ENCODE measurements at regions not wholly inside any gene's neighbourhood (a gene's known extent, or its start where the extent isn't known, plus 50 kb on each side); places are given as distances from the start of the nearest gene placed in this dataset.

DNA sequence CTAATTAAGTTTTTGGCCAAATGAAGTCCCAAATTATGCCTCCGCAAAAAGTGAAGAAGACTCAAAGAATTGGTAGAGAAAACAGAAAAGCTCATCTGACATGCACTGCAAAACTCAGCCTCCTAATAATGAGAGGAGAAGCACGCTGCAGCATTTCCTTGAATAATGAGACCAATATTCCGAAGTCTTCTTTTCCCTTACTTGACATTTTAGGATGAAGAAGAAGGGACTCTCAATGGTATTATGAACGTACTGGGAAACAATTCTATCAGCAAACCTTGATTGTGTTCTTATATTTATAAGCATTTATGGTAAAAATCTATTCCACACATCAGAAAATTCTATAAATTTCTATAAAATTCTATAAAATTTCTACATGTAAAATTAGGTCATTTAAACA lies 733.9 kb upstream of the ACVR2A start:
- no peak for DNase-seq

DNA sequence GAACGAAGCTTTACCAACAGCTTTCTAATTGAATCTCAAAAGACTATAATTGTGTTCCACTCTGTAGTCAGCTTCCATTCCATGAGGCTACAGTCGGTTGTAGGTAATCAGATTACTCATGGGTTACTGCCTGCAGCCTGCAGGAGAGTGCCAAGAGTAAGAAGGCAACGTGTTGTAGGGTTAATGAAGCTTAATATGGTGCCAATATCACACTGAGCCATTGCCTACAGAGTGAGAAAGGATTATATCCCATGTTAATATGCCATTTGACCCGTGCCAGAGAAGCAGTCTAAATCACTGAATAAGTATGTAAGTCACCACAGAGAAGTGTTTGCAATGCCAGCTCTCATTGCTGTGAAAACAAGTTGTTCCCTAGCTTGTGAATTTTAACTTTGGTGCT lies 734.5 kb upstream of the ACVR2A start:
- no peak for DNase-seq

DNA sequence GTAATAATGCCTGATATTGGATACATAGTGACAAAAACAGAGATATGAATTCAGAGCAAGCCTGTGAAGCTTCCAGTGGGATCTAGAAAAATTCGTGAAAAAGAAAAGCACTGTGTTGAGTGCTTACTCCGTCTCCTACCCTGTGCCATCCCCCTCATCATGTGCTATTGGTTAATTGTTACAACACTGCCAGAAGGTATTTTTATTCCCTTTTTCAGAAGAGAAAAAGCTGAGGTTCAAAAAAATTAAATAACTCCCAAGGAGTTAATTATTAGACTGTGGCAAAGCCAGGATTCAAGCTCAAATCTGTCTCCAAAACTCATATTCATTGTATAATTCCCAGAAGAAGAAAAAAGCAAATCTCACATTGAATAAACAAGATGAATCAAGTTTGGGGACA lies 735.5 kb upstream of the ACVR2A start:
- DNase-seq, result no peak

DNA sequence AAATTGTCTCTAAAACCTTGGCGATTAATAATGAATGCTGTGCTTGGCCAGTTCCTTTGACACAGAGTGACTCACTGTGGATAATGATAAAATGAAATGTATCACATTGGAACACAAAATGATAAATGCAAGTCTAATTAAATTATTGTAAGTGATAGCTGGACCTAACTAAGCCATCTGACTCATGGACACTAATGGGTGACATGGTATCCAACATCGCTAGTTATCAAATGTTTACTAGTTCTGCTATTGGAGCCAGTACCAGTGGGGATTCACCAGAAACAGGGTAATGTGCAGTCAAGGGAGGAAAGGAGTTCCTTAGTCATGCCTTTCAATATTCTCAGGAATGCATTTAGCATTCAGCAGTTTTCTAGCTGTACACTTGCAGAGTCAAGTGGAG lies 736.3 kb upstream of the ACVR2A start:
- DNase-seq, result no peak

DNA sequence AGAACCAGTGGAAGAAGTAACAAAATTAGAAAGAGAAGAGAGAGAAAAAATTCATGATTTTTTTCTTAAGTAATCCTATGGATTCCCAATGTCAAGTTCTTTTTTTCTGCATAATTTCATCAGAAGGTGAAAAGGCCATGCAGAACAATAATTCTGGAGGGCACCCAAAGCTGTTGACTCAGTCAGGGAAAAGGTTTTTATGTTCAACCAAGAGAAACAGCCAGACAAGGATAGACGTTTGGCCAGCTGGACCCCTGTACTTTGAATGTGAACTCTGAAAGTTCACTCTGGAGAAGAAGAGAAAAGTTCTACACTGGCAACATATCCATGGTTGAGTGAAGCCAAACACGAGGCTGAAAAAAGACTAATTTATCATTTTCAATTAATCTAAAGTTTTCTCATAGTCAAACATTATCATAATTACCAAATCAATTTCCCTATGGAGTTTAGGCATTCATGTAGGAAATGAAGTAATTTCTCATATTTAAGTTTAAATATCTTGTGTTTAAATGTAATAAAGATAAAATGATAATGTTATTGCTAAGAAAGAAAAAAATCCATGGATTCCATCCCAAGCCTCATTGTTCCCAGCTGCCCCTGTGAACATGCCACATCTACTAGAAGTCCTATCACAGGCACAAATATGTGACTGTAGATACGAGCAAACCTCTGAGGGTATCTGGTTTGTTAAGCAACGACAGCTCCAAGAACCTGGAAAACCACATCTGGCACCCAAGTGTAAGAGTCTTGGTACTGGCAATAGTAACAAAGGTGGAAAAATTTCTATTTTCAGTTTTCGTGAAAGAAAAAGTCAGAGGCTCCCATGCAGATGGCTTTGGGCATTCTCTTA lies 742.7 kb upstream of the ACVR2A start:
- peak; percentile 37 for DNase-seq

DNA sequence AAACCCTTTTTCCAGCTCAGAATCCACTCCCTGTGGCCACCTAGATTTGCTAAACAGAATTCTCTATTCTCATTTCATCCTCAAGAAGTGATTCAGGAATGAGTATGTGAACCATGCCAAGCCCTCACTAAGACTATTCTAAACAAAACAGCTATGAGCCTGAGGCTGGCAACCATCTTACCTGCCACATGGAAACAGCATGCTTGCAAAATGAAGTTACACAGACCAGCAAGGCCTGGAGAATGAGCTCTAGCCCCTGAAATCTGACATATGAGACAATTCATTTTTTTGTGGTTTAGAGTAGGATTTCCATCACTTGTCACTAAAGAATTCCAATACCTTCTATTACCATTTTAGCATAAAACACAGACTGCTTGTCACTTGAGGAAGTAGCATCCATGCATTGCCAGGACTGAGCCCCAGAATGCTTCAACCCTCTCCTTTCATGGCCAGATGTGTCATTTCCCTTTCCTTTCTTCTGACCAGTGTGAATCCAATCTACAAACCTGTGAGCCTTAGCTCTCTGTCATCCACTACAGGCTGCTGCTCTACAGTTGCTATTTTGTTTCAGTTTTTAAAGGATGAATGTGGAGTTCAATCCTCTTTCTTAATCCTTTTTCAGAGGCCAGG lies 744.3 kb upstream of the ACVR2A start:
- no peak for DNase-seq

DNA sequence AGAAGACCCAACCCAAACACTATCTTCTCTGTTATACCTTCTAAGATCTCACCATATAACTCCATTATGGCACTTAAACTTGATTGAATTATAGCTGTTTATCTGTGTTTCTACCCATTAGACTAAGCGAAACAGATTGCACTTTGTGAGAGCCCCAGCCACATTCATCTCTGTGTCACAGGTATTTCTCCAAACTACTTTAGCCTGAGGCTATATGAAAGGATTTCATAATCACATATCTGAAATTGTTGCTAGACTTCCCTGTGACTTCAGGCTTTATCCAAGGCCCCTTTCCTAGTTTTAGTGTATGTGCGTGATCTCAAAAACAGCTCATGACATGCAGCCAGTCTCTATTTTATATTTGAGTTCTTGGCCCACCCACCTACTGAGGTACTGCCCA lies 745.0 kb upstream of the ACVR2A start:
- DNase-seq, result no peak

DNA sequence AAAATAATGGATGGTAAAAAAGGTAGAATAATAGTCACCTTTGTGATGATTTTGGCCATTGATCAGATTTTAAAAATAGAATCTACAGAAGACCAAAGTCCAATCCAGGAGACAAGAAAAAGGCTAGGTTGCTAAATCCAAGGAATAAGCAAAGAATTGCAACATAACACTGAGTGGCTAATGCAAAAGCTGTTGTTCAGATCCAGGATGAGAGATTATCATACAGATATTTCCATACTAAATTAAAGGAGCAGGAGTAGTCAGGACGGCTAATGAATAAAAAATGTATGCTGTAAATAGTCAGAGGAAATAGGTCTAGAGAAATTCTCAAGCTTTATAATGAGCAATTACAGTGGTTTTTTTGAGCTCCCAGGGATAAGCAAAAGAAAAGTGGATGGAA lies 745.9 kb upstream of the ACVR2A start:
- no peak for DNase-seq

DNA sequence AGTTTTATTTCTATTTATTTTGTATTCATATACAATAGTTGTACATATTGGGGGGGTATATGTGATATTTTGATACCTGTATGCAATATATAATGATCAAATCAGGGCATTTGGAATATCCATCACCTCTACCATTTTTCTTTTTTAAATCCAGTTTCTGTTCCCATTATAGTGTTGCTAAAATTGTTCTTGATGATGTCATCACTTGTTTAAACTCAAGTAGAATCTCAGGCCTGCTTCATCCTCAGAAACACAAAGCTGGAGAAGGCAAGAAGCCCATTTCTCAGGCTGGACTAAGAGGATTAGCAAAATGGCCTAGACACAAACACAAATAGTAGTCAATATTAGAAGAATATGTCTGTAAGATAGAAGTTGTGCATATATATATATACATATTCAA lies 747.1 kb upstream of the ACVR2A start:
- DNase-seq, result no peak

DNA sequence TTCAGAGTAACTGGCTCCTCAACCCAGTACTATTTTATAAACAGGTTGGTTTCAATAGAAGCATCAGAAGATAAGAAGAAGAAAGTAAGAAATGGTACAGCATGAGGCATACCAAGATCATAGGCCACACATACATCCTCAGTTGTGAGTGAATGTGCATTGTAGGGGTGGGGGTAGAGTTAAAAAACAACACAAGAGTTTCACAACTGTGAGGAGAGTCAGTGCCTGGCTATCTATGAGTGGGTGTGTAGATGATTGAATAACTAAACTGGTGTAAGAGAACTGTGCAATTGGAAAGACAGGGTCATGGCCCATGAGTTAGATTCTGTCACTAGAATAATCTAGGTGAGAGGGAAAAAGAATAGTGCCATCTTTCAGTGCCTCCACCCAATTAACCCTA lies 748.2 kb upstream of the ACVR2A start:
- DNase-seq, result no peak

DNA sequence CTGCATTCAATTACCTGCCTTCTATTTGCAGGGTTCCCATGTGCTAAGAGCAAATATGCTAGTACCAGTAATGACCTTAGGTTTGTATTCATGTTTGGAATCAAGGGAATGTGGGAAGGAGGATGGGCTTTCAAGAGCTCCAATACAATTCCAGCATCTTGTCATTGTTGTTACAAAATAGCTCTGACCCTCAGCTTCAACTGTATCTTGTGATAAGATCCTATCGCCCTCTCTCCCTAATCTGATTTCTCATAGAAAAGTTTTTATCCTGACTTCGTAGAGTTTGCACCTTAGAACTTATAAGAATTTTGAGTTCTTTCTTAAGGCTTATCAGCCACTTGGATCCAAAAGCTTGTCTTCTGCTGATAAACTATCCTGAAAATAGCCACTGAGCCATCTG lies 749.5 kb upstream of the ACVR2A start:
- no peak for DNase-seq

DNA sequence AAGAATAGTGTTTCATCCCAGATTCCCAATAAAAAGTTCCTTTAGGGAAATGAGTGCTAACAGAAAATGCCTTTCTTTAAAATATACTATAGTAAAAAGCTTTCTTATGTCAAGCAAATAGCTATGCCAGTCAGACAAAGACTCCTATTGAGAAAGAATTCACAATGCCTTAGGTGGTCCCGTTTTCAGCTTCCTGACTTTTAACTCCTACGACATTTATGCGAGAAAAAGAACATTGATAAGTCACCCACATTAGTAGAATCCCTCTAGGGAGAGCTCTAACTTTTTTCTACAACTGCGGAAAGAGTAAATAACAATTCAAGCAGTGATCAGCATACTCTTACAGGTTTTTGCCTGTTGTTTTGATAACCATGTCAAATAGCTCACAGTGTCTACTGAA lies 750.8 kb upstream of the ACVR2A start:
- DNase-seq, result no peak

DNA sequence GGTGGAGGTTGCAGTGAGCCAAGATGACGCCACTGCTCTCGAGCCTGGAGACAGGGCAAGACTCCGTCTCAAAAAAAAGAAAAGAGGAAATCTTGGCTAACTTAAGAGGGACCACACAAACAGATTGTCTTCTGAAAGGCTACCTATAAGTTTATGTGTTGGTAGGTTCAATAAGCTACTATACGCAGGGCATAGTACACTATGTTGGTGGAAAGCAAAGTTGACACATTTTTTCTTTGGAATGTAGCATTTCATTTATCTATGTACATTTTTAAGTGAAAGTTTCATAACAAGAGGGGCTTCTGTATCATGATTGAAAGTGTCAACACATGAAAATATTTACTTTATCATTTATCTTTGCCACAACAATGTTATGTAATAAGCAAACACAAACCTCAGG lies 752.6 kb upstream of the ACVR2A start:
- DNase-seq, result no peak

DNA sequence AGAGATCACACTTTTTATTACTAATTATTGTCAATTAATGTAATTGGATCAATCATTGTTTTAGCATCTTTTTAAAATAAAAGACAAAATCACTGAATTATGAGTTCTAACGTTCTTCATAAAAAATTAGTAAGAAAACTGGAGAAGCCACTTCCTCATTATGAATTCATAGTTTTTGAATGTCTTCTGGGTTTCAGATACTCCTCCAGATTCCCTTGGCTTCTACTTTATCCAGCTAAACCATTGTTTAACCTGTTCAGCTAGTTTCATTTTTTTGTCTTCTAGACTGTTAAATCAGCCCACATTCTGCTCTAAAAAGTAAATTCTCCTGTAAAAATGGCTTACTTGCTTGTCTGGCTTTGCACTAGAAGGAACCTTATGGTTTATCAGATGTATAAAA lies 753.4 kb upstream of the ACVR2A start:
- DNase-seq, result no peak

DNA sequence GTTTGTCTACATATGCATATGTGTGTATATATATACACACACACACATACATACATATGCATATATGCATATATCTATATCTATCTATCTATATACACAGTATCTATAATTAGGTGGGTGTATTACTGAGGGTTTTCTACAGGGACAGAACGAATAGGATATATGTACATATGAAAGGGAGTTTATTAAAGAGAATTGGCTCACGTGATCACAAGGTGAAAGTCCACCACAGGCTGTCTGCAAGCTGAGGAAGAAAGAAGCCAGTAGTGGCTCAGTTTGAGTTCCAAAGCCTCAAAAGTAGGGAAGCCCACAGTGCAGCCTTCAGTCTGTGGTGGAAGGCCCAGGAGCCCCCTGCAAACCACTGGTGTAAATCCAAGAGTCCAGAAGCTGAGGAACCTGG lies 756.0 kb upstream of the ACVR2A start:
- no peak for DNase-seq

DNA sequence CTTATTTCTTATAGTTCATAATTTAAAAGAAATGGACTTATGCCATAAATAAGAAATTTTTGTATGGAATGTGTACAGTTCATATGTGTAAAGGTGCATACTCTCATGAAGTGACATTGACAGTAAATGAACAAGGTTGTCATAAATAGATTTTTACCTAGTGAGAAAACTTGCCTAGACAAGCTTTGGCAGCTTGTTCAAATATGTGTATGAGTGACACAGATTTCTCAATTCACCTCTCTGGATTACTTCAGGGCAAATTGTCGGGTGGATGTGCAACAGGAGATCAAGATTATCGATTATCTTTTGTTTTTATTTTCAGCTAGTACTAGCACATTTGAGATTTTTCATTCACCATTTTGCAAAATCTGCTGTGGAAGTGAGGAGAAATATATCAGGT lies 758.1 kb upstream of the ACVR2A start:
- DNase-seq, result no peak

DNA sequence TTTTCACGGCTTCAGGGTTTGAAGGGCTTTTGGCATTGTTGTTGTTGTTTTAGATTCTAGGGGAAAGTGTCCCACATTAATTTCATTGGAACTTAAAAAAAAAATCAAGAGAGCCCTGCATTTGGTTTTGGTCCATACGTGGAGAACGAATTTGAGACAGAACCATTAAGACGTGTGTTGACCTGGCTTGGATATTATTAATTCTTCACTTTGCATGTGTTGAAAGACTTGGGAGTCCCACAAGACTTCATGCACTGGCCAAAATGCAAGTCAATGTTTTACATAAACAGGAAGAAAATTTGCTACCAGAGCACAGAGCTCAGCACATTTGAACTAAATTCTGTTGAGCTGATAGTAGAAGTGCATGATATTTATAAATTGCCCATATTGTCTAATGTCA lies 761.2 kb upstream of the ACVR2A start:
- no peak for DNase-seq

DNA sequence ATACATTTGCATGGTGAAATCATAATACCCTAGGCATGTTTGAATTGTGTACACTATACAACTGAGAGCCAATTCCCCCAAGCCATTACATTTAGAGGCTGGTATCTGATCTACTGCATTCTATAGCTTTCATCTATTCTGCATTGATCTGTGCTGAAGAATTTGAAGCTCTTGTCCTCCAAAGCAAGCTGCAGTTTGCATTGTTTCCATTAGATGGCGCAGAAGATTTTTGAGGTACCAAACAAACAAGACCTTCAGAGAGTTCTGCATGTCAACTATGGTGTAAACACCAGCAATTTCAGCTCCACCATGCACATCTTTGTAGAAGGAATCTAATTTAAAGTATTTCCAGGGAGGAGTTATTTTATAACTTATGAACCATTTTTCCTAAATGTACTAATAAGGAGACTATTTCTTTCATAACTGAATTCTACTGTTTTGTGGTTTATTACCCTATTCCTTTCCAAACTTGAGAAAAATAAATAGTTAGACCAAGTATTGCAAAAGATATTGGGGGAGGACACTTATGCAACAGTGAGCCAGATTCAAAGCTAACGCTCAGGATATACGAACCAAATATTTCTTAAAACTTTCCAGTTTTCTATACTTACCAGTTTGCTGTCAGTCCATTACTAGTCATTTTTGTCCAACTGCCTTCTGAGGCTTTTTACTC lies 761.8 kb upstream of the ACVR2A start:
- DNase-seq, result peak; percentile 37

DNA sequence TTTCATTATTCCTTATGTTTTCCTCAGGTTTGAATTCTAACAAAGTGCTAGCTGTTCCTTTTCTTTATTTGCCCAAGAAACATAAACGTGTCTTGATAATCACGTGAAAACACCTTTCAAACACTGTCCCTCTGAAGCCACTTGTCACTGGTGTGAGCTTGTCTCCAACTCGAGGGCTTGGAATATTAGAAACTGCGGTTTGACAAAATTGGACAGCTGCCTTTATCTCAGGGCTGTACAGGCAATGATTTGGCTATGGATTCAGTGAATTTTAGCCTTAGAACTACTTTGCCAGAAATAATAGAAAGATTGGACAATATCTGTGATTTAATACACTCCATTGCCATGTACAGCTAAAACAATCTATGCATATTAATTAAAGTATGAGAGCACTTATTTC lies 763.0 kb upstream of the ACVR2A start:
- no peak for DNase-seq

DNA sequence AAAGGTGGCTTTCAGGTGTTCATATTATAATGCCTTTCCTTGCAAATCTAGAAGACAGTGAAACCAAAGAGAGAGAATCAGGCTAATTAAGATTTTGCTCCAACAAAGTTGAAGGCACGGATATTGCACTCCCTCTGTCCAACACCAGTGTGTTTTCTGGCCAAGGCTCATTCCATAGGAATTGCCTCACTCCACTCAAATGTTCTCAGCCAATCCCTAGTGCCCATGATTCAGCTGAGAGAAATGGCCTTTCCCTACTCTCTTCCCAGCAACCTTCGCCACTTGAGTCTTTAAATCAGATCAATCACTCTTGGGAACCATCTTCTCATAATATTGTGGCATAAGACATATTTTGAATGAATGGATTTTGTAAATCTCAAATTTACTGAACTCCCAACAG lies 768.2 kb upstream of the ACVR2A start:
- no peak for DNase-seq

DNA sequence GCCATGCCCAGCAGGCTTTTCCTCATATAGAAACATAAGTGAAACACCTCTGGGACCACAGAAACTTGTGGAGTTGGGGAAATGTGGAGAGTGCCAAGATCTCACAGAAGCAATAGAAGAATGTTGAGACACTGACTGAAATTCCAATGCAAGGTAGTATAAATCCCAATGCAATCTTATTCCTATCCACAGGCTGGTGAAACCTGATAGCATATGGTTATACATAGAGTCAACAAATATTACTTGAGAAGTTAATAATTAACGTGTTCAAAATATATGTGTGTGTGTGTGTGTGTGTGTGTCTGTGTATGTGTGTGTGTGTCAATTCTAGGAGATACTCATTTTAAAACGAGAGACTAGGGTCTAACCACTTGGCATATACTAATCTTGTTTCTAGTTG lies 776.8 kb upstream of the ACVR2A start:
- DNase-seq, result no peak

DNA sequence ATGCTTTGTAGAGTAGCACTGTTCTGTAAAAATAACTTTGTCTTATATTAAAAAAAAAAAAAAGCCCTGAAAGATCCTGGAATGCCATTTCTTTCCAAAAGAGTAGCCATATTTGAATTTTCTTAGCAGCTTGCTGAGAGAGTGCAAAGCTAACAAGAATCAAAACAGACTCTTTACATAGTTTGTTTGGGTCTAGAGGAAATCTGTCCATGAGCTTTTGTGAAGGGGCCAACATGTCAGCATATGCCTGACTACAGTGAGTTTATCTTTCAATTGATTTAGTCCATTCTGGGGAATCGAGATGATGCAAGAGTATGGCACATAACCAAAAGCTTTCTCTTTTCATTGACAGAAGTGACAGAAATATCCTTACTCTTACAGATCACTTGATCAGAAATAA lies 777.7 kb upstream of the ACVR2A start:
- no peak for DNase-seq

DNA sequence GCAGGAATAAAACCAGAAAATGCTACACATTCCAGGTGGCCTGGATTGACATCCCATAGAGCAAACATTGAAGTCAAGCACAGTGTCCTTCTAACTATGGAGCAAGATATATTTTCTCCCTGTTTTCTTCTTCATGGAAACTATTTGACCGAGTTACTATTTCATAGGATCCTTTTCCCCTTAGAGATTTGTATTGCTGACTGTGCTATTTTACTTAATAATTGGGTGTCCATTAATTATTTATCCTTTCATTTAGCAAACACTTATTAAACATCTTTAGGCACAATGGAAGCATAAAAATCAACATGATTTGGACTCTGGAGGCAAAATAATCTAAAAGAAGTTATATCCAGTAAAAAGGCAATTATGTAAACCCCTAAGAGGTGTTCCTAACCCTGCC lies 782.8 kb upstream of the ACVR2A start:
- DNase-seq, result no peak

DNA sequence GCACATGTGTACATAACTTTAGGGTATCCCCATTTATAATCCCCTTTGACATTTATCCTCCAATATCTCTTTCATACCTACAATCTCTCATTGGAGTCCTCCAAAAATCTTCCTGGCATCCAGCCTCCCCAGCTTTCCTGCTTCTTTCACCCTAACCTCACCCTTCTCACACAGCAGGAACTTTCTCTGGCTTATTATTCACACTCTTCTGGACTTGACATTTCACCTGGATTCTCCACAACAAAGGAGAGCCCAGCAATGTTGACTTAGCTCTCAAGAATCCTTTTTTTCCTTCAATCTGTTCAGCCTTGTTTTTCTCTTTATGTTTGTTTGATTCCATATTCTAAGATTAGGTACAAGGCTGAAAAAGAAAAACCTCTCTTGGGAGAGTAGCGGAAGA lies 783.6 kb upstream of the ACVR2A start:
- DNase-seq, result no peak

All from skin of body (tissue), 1 donor.